ENCODE measurements at regions not wholly inside any gene's neighbourhood (a gene's known extent, or its start where the extent isn't known, plus 50 kb on each side); places are given as distances from the start of the nearest gene placed in this dataset.

DNA sequence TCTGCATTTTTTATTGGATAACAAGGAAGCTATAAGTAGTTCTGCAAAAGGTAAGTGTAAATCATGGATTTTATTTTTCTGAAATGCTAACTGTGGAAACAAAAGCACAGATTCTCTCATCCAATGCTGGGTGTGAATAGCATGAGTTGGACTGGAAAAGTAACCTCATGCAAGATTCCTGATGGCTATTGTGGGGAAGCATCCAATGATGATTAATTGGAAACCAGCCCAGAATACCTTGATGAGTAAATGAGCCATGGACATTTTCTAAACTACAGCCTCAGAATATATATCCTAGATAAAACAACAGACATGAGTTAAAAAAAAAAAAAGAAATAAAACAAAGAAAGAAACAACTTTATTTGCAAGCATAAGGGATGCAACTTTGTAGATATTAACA is 934.6 kb downstream of the CCSER2 start (continued):
- TF ChIP-seq, protein P1, sequence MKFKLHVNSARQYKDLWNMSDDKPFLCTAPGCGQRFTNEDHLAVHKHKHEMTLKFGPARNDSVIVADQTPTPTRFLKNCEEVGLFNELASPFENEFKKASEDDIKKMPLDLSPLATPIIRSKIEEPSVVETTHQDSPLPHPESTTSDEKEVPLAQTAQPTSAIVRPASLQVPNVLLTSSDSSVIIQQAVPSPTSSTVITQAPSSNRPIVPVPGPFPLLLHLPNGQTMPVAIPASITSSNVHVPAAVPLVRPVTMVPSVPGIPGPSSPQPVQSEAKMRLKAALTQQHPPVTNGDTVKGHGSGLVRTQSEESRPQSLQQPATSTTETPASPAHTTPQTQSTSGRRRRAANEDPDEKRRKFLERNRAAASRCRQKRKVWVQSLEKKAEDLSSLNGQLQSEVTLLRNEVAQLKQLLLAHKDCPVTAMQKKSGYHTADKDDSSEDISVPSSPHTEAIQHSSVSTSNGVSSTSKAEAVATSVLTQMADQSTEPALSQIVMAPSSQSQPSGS (CRISPR knock-in tag; IDR thresholded peaks at IDR 0.05; ENCODE audit: borderline replicate concordance, low read depth), result no peak
- TF ChIP-seq, protein P2, sequence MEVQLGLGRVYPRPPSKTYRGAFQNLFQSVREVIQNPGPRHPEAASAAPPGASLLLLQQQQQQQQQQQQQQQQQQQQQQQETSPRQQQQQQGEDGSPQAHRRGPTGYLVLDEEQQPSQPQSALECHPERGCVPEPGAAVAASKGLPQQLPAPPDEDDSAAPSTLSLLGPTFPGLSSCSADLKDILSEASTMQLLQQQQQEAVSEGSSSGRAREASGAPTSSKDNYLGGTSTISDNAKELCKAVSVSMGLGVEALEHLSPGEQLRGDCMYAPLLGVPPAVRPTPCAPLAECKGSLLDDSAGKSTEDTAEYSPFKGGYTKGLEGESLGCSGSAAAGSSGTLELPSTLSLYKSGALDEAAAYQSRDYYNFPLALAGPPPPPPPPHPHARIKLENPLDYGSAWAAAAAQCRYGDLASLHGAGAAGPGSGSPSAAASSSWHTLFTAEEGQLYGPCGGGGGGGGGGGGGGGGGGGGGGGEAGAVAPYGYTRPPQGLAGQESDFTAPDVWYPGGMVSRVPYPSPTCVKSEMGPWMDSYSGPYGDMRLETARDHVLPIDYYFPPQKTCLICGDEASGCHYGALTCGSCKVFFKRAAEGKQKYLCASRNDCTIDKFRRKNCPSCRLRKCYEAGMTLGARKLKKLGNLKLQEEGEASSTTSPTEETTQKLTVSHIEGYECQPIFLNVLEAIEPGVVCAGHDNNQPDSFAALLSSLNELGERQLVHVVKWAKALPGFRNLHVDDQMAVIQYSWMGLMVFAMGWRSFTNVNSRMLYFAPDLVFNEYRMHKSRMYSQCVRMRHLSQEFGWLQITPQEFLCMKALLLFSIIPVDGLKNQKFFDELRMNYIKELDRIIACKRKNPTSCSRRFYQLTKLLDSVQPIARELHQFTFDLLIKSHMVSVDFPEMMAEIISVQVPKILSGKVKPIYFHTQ (CRISPR knock-in tag; IDR thresholded peaks at IDR 0.05), result no peak
- no peak for TF ChIP-seq FOXP1 (CRISPR knock-in tag; IDR thresholded peaks at IDR 0.05; ENCODE audit: borderline replicate concordance)
- no peak for TF ChIP-seq ZNF416 (CRISPR knock-in tag; IDR thresholded peaks at IDR 0.05)
- TF ChIP-seq FOXJ3 (CRISPR knock-in tag; IDR thresholded peaks at IDR 0.05; ENCODE audit: borderline replicate concordance), result no peak
- TF ChIP-seq ZNF121 (CRISPR knock-in tag; IDR thresholded peaks at IDR 0.05), result no peak
- TF ChIP-seq, protein P3, sequence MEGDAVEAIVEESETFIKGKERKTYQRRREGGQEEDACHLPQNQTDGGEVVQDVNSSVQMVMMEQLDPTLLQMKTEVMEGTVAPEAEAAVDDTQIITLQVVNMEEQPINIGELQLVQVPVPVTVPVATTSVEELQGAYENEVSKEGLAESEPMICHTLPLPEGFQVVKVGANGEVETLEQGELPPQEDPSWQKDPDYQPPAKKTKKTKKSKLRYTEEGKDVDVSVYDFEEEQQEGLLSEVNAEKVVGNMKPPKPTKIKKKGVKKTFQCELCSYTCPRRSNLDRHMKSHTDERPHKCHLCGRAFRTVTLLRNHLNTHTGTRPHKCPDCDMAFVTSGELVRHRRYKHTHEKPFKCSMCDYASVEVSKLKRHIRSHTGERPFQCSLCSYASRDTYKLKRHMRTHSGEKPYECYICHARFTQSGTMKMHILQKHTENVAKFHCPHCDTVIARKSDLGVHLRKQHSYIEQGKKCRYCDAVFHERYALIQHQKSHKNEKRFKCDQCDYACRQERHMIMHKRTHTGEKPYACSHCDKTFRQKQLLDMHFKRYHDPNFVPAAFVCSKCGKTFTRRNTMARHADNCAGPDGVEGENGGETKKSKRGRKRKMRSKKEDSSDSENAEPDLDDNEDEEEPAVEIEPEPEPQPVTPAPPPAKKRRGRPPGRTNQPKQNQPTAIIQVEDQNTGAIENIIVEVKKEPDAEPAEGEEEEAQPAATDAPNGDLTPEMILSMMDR (IDR thresholded peaks at IDR 0.05), result no peak
- TF ChIP-seq ZNF138 (CRISPR knock-in tag; conservative IDR thresholded peaks at IDR 0.05), result no peak
- TF ChIP-seq, protein P4, sequence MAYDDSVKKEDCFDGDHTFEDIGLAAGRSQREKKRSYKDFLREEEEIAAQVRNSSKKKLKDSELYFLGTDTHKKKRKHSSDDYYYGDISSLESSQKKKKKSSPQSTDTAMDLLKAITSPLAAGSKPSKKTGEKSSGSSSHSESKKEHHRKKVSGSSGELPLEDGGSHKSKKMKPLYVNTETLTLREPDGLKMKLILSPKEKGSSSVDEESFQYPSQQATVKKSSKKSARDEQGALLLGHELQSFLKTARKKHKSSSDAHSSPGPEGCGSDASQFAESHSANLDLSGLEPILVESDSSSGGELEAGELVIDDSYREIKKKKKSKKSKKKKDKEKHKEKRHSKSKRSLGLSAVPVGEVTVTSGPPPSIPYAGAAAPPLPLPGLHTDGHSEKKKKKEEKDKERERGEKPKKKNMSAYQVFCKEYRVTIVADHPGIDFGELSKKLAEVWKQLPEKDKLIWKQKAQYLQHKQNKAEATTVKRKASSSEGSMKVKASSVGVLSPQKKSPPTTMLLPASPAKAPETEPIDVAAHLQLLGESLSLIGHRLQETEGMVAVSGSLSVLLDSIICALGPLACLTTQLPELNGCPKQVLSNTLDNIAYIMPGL (CRISPR knock-in tag; IDR thresholded peaks at IDR 0.05), result no peak

DNA sequence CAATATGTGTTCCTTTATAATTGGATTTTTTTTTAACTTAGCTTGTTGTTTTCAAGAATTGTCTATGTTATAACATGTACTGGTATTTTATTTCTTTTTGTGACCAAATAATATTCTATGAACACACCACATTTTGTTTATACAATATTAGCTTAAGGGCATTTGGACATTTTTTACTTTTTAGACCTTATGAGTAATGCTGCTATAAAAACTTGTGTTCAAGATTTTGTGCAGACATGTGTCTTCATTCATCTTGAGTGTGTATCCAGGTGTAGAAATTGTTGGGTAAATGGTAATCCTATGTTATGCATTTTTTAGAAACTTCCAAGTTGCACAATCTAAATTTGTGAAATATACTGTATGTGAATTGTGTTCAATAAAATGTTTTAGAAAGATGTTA is 936.7 kb downstream of the CCSER2 start:
- H3K4me3 Mint-ChIP-seq, result no peak overlapping the region
- DNase-seq (ENCODE audit: low spot score) (no peak), ATAC-seq (no peak)
- ChIA-PET POLR2A (no interaction called here), CTCF (no interaction called here)
- H3K9me3 Mint-ChIP-seq, result peaks cover 27% of the 10 kb centered on the region
- TF ChIP-seq ZBTB21 (CRISPR knock-in tag; IDR thresholded peaks at IDR 0.05; ENCODE audit: borderline replicate concordance) (no peak), ETV6 (CRISPR knock-in tag; IDR thresholded peaks at IDR 0.05) (no peak), NFE2L1 (CRISPR knock-in tag; IDR thresholded peaks at IDR 0.05) (no peak), IRF2 (CRISPR knock-in tag; IDR thresholded peaks at IDR 0.05; ENCODE audit: borderline replicate concordance, low read depth) (no peak)
- TF ChIP-seq, protein P5, sequence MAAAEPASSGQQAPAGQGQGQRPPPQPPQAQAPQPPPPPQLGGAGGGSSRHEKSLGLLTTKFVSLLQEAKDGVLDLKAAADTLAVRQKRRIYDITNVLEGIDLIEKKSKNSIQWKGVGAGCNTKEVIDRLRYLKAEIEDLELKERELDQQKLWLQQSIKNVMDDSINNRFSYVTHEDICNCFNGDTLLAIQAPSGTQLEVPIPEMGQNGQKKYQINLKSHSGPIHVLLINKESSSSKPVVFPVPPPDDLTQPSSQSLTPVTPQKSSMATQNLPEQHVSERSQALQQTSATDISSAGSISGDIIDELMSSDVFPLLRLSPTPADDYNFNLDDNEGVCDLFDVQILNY (CRISPR knock-in tag; IDR thresholded peaks at IDR 0.05), result no peak
- H3K36me3 Mint-ChIP-seq, result no peaks in the 10 kb centered on the region; the same call in 1 of the 2 replicates
- no peaks in the 10 kb centered on the region for H3K27me3 Mint-ChIP-seq (ENCODE audit: low read depth)
- H3K4me1 Mint-ChIP-seq, result no peaks in the 10 kb centered on the region
- H3K27ac Mint-ChIP-seq, result no peak overlapping the region

DNA sequence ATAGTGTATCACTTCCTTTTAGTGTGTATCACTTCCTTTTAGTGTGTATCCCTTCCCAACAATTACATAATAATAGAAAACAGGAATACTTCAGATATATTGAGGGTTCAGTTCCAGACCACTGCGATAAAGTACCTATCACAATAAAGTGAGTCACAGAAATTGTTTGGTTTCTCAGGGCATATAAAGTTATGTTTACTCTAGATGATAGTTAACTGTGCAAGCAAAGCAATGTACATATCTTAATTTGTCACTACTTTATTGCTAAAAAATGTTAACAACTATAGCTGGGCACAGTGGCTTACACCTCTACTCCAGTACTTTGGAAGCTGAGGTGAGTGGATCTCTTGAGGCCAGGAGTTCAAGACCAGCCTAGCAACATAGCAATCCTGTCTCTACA is 938.4 kb downstream of the CCSER2 start:
- Mint-ChIP-seq H3K27ac (no peak overlapping the region), H3K4me3 (no peak overlapping the region), H3K9me3 (peaks cover 31% of the 10 kb centered on the region), H3K4me1 (no peaks in the 10 kb centered on the region), H3K36me3 (peaks cover 5% of the 10 kb centered on the region), H3K27me3 (ENCODE audit: low read depth) (no peaks in the 10 kb centered on the region)
- ATAC-seq, result no peak
- POLR2A ChIA-PET, result no interaction called here
- CTCF ChIA-PET, result no interaction called here
- DNase-seq (ENCODE audit: low spot score), result no peak
- no peak for TF ChIP-seq ZNF263 (CRISPR knock-in tag; IDR thresholded peaks at IDR 0.05; ENCODE audit: low read depth)
- TF ChIP-seq PRRX2 (CRISPR knock-in tag; IDR thresholded peaks at IDR 0.05), result no peak
- TF ChIP-seq, protein P6, sequence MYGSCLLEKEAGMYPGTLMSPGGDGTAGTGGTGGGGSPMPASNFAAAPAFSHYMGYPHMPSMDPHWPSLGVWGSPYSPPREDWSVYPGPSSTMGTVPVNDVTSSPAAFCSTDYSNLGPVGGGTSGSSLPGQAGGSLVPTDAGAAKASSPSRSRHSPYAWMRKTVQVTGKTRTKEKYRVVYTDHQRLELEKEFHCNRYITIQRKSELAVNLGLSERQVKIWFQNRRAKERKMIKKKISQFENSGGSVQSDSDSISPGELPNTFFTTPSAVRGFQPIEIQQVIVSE (CRISPR knock-in tag; IDR thresholded peaks at IDR 0.05; ENCODE audit: borderline replicate concordance), result no peak
- TF ChIP-seq, protein P5 (CRISPR knock-in tag; IDR thresholded peaks at IDR 0.05), result no peak
- TF ChIP-seq, protein P7, sequence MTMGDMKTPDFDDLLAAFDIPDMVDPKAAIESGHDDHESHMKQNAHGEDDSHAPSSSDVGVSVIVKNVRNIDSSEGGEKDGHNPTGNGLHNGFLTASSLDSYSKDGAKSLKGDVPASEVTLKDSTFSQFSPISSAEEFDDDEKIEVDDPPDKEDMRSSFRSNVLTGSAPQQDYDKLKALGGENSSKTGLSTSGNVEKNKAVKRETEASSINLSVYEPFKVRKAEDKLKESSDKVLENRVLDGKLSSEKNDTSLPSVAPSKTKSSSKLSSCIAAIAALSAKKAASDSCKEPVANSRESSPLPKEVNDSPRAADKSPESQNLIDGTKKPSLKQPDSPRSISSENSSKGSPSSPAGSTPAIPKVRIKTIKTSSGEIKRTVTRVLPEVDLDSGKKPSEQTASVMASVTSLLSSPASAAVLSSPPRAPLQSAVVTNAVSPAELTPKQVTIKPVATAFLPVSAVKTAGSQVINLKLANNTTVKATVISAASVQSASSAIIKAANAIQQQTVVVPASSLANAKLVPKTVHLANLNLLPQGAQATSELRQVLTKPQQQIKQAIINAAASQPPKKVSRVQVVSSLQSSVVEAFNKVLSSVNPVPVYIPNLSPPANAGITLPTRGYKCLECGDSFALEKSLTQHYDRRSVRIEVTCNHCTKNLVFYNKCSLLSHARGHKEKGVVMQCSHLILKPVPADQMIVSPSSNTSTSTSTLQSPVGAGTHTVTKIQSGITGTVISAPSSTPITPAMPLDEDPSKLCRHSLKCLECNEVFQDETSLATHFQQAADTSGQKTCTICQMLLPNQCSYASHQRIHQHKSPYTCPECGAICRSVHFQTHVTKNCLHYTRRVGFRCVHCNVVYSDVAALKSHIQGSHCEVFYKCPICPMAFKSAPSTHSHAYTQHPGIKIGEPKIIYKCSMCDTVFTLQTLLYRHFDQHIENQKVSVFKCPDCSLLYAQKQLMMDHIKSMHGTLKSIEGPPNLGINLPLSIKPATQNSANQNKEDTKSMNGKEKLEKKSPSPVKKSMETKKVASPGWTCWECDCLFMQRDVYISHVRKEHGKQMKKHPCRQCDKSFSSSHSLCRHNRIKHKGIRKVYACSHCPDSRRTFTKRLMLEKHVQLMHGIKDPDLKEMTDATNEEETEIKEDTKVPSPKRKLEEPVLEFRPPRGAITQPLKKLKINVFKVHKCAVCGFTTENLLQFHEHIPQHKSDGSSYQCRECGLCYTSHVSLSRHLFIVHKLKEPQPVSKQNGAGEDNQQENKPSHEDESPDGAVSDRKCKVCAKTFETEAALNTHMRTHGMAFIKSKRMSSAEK (CRISPR knock-in tag; IDR thresholded peaks at IDR 0.05; ENCODE audit: borderline replicate concordance), result no peak

Measured in WTC11 (cell line).